H1 (cell line): ENCODE measurements at regions not wholly inside any gene's neighbourhood (a gene's known extent, or its start where the extent isn't known, plus 50 kb on each side); places are given as distances from the start of the nearest gene placed in this dataset.

Experiments used
- CTCF ChIA-PET: fragments of 300-600 bp; sonication (Branson Sonifier 250); formaldehyde crosslinking; loops from one replicate; lab custom pipeline; 2021; ENCODE audit not compliant: partially characterized antibody; lab: Charles Lee
- POLR2A ChIA-PET: fragments of 300-600 bp; sonication (Branson Sonifier 250); formaldehyde crosslinking; loops from one replicate; lab custom pipeline; 2021; ENCODE audit warnings: inconsistent platforms; ENCODE audit not compliant: partially characterized antibody; lab: Charles Lee
- DNase-seq, 2 experiments: peaks; one replicate each; pipeline versions ENCODE4 v3.0.0 to v3.0.0-alpha.2; 2010 to 2022; ENCODE audit warnings: low spot score in 2 of 2, low read depth in 1 of 2, mixed read lengths in 1 of 2
- FAIRE-seq: peaks from 2 replicates; lab custom pipeline; 2011; peaks lifted over from hg19 to GRCh38; lab: Jason Lieb, UNC
- H2AFZ ChIP-seq: 2 replicates; pipeline ENCODE4 v1.8.1; 2012; ENCODE audit warnings: low read length, inconsistent platforms
- H2AK5ac ChIP-seq: 2 replicates; pipeline ENCODE4 v1.6.1; 2013; ENCODE audit warnings: low read depth, low read length
- H2BK120ac ChIP-seq: replicated peaks from 2 replicates; pipeline ENCODE3; 2013; ENCODE audit warnings: low read depth, low read length, inconsistent platforms
- H2BK12ac ChIP-seq: 2 replicates; pipeline ENCODE4 v1.6.1; 2013; ENCODE audit warnings: low read depth, low read length
- H2BK15ac ChIP-seq: 2 replicates; pipeline ENCODE4 v1.6.1; 2013; ENCODE audit warnings: low read length
- H2BK20ac ChIP-seq: 2 replicates; pipeline ENCODE4 v1.6.1; 2013; ENCODE audit warnings: low read length
- H2BK5ac ChIP-seq: 2 replicates; pipeline ENCODE4 v1.6.1; 2013; ENCODE audit warnings: low read depth, low read length
- H3K14ac ChIP-seq: 2 replicates; pipeline ENCODE4 v1.6.1; 2013; ENCODE audit warnings: inconsistent platforms; ENCODE audit not compliant: insufficient read length
- H3K18ac ChIP-seq: 2 replicates; pipeline ENCODE4 v1.6.1; 2013; ENCODE audit warnings: low read length; ENCODE audit errors: extremely low read depth
- H3K23ac ChIP-seq: 2 replicates; pipeline ENCODE4 v1.6.1; 2013; ENCODE audit warnings: inconsistent platforms; ENCODE audit not compliant: insufficient read length
- H3K23me2 ChIP-seq: 2 replicates; pipeline ENCODE4 v1.6.1; 2013; ENCODE audit warnings: low read depth, low read length
- H3K27ac ChIP-seq: 2 replicates; pipeline ENCODE4 v1.6.1; 2011; ENCODE audit warnings: low read depth, low read length, inconsistent platforms
- H3K27me3 ChIP-seq, 4 experiments: replicated peaks in 1 of 4; 1 replicate in 1 of 4; 2 replicates in 3 of 4; pipeline versions ENCODE4 v1.6.1 to v1.8.1; 2011 to 2013; ENCODE audit warnings: low read length in 3 of 4, mild to moderate bottlenecking in 3 of 4, inconsistent platforms in 2 of 4, mixed read lengths in 2 of 4, moderate library complexity in 1 of 4; ENCODE audit not compliant: control insufficient read depth in 3 of 4, insufficient read depth in 3 of 4; ENCODE audit errors: extremely low read depth in 1 of 4
- H3K36me3 ChIP-seq, 4 experiments: 2 replicates each; pipeline versions ENCODE4 v1.6.1 to v1.8.1; 2011 to 2013; ENCODE audit warnings: mild to moderate bottlenecking in 4 of 4, low read length in 3 of 4, moderate library complexity in 2 of 4, control low read depth in 1 of 4, inconsistent platforms in 1 of 4; ENCODE audit not compliant: insufficient read depth in 4 of 4, control insufficient read depth in 2 of 4
- H3K4ac ChIP-seq: replicated peaks from 2 replicates; pipeline ENCODE3; 2013; ENCODE audit warnings: low read length, low read depth, mixed read lengths, inconsistent platforms; ENCODE audit not compliant: insufficient read length
- H3K4me1 ChIP-seq, 4 experiments: replicated peaks in 1 of 4; 1 replicate in 1 of 4; 2 replicates in 3 of 4; pipeline versions ENCODE4 v1.6.1 to v1.8.1; 2011 to 2013; ENCODE audit warnings: low read length in 3 of 4, inconsistent platforms in 2 of 4, mixed read lengths in 1 of 4; ENCODE audit not compliant: insufficient read depth in 4 of 4, control insufficient read depth in 3 of 4
- H3K4me2 ChIP-seq, 2 experiments: 2 replicates each; pipeline versions ENCODE4 v1.6.1 to v1.8.1; 2011 to 2013; ENCODE audit warnings: low read depth in 2 of 2, low read length in 2 of 2, control low read depth in 1 of 2, inconsistent platforms in 1 of 2, mild to moderate bottlenecking in 1 of 2; ENCODE audit not compliant: insufficient read depth in 1 of 2
- H3K4me3 ChIP-seq, 4 experiments: fragments of 200-600, 300-600 bp in 1 of 4; sonication (generic), shearing (Covaris generic), sonication (Bioruptor Twin) in 1 of 4; 2 replicates each; pipeline versions ENCODE4 v1.5.1 to v1.8.1; 2011 to 2016; ENCODE audit warnings: low read length in 4 of 4, low read depth in 3 of 4, control low read depth in 2 of 4, inconsistent platforms in 2 of 4, mild to moderate bottlenecking in 2 of 4, mixed read lengths in 1 of 4, moderate library complexity in 1 of 4; ENCODE audit not compliant: insufficient read depth in 2 of 4; ENCODE audit errors: extremely low read depth in 1 of 4
- H3K56ac ChIP-seq: replicated peaks from 2 replicates; pipeline ENCODE3; 2013; ENCODE audit warnings: low read depth, mild to moderate bottlenecking, mixed read lengths, low read length, inconsistent platforms; ENCODE audit not compliant: insufficient read length
- H3K79me1 ChIP-seq: 2 replicates; pipeline ENCODE4 v1.6.1; 2013; ENCODE audit warnings: low read depth, low read length, control low read depth
- H3K79me2 ChIP-seq, 2 experiments: 2 replicates each; pipeline versions ENCODE4 v1.6.1 to v1.8.1; 2012 to 2013; ENCODE audit warnings: low read length in 2 of 2, mild to moderate bottlenecking in 2 of 2, inconsistent platforms in 1 of 2; ENCODE audit not compliant: insufficient read depth in 2 of 2, control insufficient read depth in 1 of 2
- H3K9ac ChIP-seq, 4 experiments: replicated peaks in 1 of 4; 1 replicate in 1 of 4; 2 replicates in 3 of 4; pipeline versions ENCODE4 v1.6.1 to v1.8.1; 2011 to 2013; ENCODE audit warnings: low read depth in 3 of 4, low read length in 3 of 4, control low read depth in 2 of 4, mild to moderate bottlenecking in 2 of 4, moderate library complexity in 2 of 4, inconsistent platforms in 1 of 4; ENCODE audit errors: extremely low read depth in 1 of 4
- H3K9me3 ChIP-seq, 2 experiments: 2 replicates each; pipeline versions ENCODE4 v1.6.1 to v1.8.1; 2012 to 2013; ENCODE audit warnings: mild to moderate bottlenecking in 2 of 2, moderate library complexity in 2 of 2, control low read depth in 1 of 2, inconsistent platforms in 1 of 2, low read depth in 1 of 2, low read length in 1 of 2, mixed read lengths in 1 of 2; ENCODE audit not compliant: insufficient read depth in 2 of 2
- H4K20me1 ChIP-seq, 2 experiments: replicated peaks in 1 of 2; 2 replicates each; pipeline versions ENCODE3 to v1.8.1; 2011 to 2013; ENCODE audit warnings: inconsistent platforms in 2 of 2, low read length in 2 of 2, mild to moderate bottlenecking in 1 of 2; ENCODE audit not compliant: insufficient read depth in 2 of 2, control insufficient read depth in 1 of 2
- H4K5ac ChIP-seq: 2 replicates; pipeline ENCODE4 v1.6.1; 2013; ENCODE audit warnings: low read length, low read depth, mixed read lengths, inconsistent platforms; ENCODE audit not compliant: insufficient read length
- H4K8ac ChIP-seq: 2 replicates; pipeline ENCODE4 v1.8.0; 2013; ENCODE audit warnings: mild to moderate bottlenecking, moderate library complexity, low read length, inconsistent platforms; ENCODE audit not compliant: insufficient read depth; ENCODE audit errors: extremely low read depth
- H4K91ac ChIP-seq: replicated peaks from 2 replicates; pipeline ENCODE3; 2013; ENCODE audit warnings: low read length, mixed read lengths, inconsistent platforms; ENCODE audit not compliant: insufficient read length
- CHD7 ChIP-seq: fragments of 300-600 bp; sonication (generic); IDR thresholded peaks from 2 replicates; pipeline ENCODE4 v1.7.1; 2012; ENCODE audit warnings: low read length, moderate library complexity, mild to moderate bottlenecking, inconsistent platforms; ENCODE audit not compliant: insufficient replicate concordance
- WGBS, 2 experiments: shearing (Covaris generic) in 1 of 2; methylation state at CpG; one replicate each; pipeline versions ENCODE4 v1.1.6 to v1.1.7; 2013 to 2015; ENCODE audit warnings: low lambda C conversion rate in 2 of 2, mixed read lengths in 2 of 2, inconsistent platforms in 1 of 2, low coverage in 1 of 2, missing lambda C conversion rate in 1 of 2; ENCODE audit not compliant: insufficient replicate concordance in 2 of 2, insufficient coverage in 1 of 2, insufficient read length in 1 of 2; ENCODE audit errors: extremely low coverage in 1 of 2, missing lambda C conversion rate in 1 of 2; 5-methylcytosine and 5-hydroxymethylcytosine counted together

- no peaks in the 10 kb centered on the region; the same call in 1 of the 2 replicates for H3K79me1 ChIP-seq
- H3K79me2 ChIP-seq: no peaks in the 10 kb centered on the region
- no peak overlapping the region for H3K18ac ChIP-seq
- H2BK12ac ChIP-seq: no peak overlapping the region
- H4K5ac ChIP-seq: no peak overlapping the region
- H4K8ac ChIP-seq: no peak overlapping the region
- FAIRE-seq: no peak
- DNase-seq: no peak
- no peak overlapping the region for H3K4me2 ChIP-seq
- H2AK5ac ChIP-seq: no peak overlapping the region
- ChIA-PET CTCF (interaction anchor here (1.3 kb wide), 1 partner anchor 121 kb away, joined by 3 read pairs; no protein-coding TSS in a partner anchor), POLR2A (no interaction called here)
- no peaks in the 10 kb centered on the region for H3K23me2 ChIP-seq
- H4K91ac ChIP-seq: no peak overlapping the region
- no peaks in the 10 kb centered on the region for H3K9me3 ChIP-seq
- no peak overlapping the region for H3K4me3 ChIP-seq
- H3K14ac ChIP-seq: no peak overlapping the region
- H3K4me1 ChIP-seq: no peaks in the 10 kb centered on the region
- H2BK15ac ChIP-seq: no peak overlapping the region
- no peak overlapping the region for H2BK20ac ChIP-seq
- H4K20me1 ChIP-seq: no peaks in the 10 kb centered on the region
- no peak overlapping the region for H2BK120ac ChIP-seq
- H3K27ac ChIP-seq: no peak overlapping the region
- H3K9ac ChIP-seq: no peak overlapping the region
- 95% methylated on average over 10 of the region's 10 CpGs; no CpG with 5 or more reads in 1 of the 2 experiments for WGBS, 2 experiments
- H3K27me3 ChIP-seq: no peaks in the 10 kb centered on the region
- no peak overlapping the region for H2AFZ ChIP-seq
- no peak overlapping the region for H3K56ac ChIP-seq
- H2BK5ac ChIP-seq: no peak overlapping the region
- no peak overlapping the region for H3K4ac ChIP-seq
- H3K23ac ChIP-seq: no peak overlapping the region
- H3K36me3 ChIP-seq: no peaks in the 10 kb centered on the region
- no peak for TF ChIP-seq CHD7
These were observed 620.6 kb downstream of the GALR1 start for GRCh38 chr18:77870199-77870598.
